ES-I3 (cell line): ENCODE measurements at regions not wholly inside any gene's neighbourhood (a gene's known extent, or its start where the extent isn't known, plus 50 kb on each side); places are given as distances from the start of the nearest gene placed in this dataset.

ENCODE experiments used
- H3K36me3 ChIP-seq: 2 replicates; pipeline ENCODE4 v1.6.1; 2013; ENCODE audit warnings: mild to moderate bottlenecking, low read length, control low read depth, moderate library complexity; ENCODE audit not compliant: insufficient read depth
- H3K4me1 ChIP-seq: 2 replicates; pipeline ENCODE4 v1.6.1; 2013; ENCODE audit warnings: mild to moderate bottlenecking, control low read depth, low read length; ENCODE audit not compliant: insufficient read depth
- H3K9ac ChIP-seq: 2 replicates; pipeline ENCODE4 v1.6.1; 2013; ENCODE audit warnings: low read depth, mild to moderate bottlenecking, low read length, moderate library complexity
- H3K9me3 ChIP-seq: 2 replicates; pipeline ENCODE4 v1.6.1; 2013; ENCODE audit warnings: mild to moderate bottlenecking, low read length, moderate library complexity; ENCODE audit not compliant: control insufficient read depth, insufficient read depth

DNA sequence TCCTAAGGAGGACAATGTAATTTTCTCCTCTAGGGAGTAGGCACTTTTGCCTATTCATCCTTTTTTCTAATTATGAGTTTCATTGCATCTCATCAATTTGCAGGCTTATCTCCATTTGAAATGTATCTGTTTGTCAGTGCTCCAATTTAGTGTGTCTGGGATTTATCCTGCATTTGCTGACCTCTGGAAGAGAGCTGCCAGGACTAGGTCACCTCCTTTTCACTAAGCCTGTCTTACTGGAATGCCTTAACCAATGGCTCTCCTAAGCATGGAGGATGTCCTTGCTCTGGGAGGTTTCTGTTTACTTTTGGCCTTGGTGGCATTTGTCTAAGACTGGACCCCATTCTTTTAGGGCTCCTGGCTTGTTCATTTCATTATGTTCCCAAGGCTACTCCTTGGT, 261.5 kb downstream of the NEBL start:
- no peak overlapping the region for H3K9ac ChIP-seq

DNA sequence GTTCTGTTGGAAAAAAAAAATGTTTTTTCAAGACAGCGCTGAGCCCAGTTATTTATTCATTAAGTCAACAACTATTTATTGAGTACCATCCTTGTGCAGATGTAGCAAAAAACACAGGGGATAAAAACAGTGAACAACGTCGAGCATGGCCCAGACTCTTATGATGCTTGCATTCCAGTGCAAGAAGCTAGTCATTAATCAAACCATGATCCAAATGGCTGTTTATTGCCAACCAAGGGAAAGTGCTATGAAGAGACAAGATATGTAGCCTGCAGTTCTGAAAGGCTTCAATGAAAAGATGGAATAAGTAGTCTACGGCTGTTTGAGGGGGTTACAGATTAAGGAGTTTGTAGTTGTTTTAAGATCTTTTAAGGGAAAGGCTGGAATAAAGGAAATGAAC, 262.3 kb downstream of the NEBL start:
- Histone ChIP-seq H3K4me1 (peaks cover 3% of the 10 kb centered on the region; the same call in 1 of the 2 replicates), H3K9me3 (no peaks in the 10 kb centered on the region), H3K36me3 (no peaks in the 10 kb centered on the region), H3K9ac (no peak overlapping the region)

More for the DNA sequence above, 261.5 kb downstream of the NEBL start:
- no peaks in the 10 kb centered on the region for H3K9me3 ChIP-seq
- H3K36me3 ChIP-seq, result no peaks in the 10 kb centered on the region
- H3K4me1 ChIP-seq, result no peaks in the 10 kb centered on the region

DNA sequence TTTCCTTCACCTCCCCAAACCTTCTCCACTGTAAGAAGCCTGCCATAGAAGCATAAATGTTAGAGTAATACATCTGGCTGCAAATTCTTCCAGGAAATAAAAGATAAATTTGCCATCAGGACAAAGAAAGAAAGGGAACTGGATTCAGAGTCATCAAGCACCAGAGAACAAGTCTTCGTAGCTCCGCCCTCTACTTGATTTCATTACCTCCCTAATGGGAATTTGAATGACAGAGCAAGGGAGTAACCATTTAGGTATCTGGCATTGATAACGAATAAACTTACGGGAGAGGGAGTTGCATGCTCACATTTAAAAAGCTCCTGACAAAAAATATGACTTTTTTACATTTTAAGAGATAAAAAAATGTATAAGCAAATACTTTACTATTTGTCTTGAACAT, 263.4 kb downstream of the NEBL start:
- Histone ChIP-seq H3K36me3 (no peaks in the 10 kb centered on the region), H3K4me1 (peaks cover 7% of the 10 kb centered on the region; the same call in 1 of the 2 replicates), H3K9me3 (no peaks in the 10 kb centered on the region), H3K9ac (no peak overlapping the region)

DNA sequence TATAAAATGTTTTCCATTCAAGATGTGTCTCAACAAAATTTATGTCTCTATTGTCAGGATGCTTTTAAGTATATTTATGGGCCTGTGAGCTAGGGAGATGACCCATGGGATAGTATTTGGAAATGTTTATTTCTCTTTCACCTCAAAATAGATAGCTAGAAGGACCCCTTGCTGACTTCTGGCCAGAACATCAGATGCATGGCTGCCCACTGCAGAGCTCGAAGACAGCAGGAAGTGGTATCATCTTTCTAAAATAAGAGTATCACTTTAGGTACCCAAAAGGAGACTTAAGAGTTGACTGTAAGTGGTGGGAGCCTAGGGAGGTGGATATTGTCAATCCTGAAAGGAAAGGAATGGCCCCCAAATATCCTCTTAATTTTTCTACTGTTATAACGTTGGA, 264.4 kb downstream of the NEBL start:
- H3K36me3 ChIP-seq, result no peaks in the 10 kb centered on the region
- no peaks in the 10 kb centered on the region for H3K9me3 ChIP-seq
- no peak overlapping the region for H3K9ac ChIP-seq
- H3K4me1 ChIP-seq, result peaks cover 7% of the 10 kb centered on the region; the same call in 1 of the 2 replicates

DNA sequence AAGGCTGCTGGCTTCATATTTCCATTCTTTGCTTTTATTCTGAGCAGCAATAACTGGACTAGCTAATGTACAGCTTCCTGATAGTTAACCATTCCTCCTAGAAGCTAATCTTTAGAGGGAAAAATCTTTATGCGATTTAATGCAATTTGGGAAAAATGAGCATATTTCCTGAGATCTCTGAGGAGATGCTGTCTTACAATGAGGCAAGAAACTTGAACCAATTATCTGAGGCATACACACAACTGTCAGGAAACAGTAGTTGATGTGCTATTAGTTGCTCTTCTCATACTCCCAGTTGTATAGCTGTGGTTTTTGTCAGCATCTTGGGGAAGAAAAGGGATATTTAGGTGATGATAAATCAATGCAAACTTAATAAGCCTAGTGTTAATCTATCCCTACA, 265.9 kb downstream of the NEBL start:
- Histone ChIP-seq H3K9me3 (no peaks in the 10 kb centered on the region), H3K4me1 (peaks cover 7% of the 10 kb centered on the region; the same call in 1 of the 2 replicates), H3K9ac (no peak overlapping the region), H3K36me3 (no peaks in the 10 kb centered on the region)

DNA sequence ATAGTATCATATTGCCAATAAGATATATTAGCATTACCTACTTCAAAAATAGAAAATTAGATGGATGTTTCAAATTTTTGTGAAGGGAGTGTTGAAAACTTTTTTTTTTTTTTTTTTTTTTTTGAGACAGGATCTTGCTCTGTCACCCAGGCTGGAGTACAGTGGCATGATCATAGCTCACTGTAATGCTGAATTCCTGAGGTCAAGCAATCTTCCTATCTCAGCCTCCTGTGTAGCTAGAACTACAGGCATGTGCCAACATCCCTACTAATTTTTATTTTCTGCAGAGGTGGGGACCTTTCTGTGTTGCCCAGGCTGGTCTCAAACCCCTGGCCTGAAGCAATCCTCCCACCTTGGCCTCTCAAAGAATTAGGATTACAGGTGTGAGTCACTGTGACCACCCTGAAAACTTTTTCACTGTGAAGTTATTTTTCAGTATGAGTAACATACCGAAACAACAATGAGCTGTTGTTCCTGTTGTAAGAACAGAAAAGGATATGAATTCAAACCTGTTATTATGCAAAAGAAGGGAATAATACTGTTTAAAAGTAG, 266.9 kb downstream of the NEBL start:
- Histone ChIP-seq H3K9ac (no peak overlapping the region), H3K36me3 (no peaks in the 10 kb centered on the region), H3K9me3 (no peaks in the 10 kb centered on the region), H3K4me1 (peaks cover 7% of the 10 kb centered on the region; the same call in 1 of the 2 replicates)

DNA sequence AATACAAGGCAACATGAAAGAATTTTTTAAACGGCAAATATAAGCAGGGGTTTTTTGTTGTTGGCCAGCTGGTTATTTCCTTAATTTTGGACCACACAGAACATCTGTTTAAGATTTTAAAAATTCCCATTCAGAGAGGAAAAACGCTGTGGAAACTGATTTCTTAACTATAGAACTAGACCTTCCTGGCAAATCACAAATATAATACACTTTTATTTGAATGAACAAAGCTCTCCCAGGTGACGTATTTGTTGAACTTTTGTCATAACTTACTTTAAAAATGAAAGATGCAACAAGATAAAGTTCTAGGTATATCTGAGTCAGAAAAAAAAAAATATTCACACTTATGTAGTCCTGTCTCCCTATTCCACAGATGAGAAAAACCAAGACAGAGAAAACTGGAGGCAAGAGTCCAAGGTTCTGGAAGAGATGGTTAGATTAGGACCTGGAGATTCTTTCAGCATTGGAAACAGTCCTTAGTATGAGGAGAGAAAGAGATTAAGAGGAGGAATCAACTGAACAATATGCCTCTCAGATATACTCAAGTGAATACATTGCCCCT, 269.1 kb downstream of the NEBL start:
- H3K4me1 ChIP-seq, result peaks cover 7% of the 10 kb centered on the region; the same call in 1 of the 2 replicates
- no peaks in the 10 kb centered on the region for H3K36me3 ChIP-seq
- no peaks in the 10 kb centered on the region for H3K9me3 ChIP-seq
- no peak overlapping the region for H3K9ac ChIP-seq

DNA sequence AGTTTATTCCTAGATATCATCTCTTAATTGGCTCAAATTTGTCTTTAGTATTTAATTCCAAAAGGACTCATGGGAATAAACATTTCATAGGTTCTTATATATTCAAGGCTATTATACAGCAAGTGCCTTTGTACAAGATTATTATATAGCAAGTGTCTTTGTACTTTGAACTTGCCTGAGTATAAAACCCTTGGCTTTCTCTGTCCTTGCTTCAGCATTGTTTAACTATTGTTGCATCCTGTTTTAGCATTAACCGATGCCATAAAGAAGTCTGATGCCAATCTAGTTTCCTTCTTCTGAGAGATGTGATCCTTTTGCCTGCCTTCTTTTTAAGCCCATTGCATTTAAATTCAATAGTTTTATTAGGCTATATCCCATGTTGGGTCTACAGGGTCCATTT, 270.0 kb downstream of the NEBL start:
- Histone ChIP-seq H3K36me3 (no peaks in the 10 kb centered on the region), H3K9ac (no peak overlapping the region), H3K4me1 (peaks cover 7% of the 10 kb centered on the region; the same call in 1 of the 2 replicates), H3K9me3 (no peaks in the 10 kb centered on the region)

DNA sequence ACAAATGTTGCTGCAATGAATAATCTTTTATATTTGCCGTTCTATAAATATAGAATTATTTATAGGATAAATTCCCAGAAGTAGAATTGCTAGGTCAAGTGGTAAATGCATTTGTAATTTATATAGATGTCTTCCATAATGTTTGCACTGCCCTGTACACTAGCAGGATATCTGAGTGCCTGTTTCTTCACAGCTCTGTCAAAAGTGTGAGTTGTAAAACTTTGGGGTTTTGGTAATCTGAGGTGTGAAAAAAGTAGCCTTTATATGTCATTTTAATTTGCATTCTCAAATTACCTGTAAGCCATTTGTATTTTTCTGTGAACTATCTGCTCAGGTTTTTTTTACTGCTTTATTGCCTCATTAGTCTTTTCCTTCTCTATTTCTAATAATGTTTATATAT, 271.2 kb downstream of the NEBL start:
- H3K9ac ChIP-seq, result no peak overlapping the region
- H3K36me3 ChIP-seq, result no peaks in the 10 kb centered on the region
- no peaks in the 10 kb centered on the region for H3K9me3 ChIP-seq
- peaks cover 7% of the 10 kb centered on the region; the same call in 1 of the 2 replicates for H3K4me1 ChIP-seq

DNA sequence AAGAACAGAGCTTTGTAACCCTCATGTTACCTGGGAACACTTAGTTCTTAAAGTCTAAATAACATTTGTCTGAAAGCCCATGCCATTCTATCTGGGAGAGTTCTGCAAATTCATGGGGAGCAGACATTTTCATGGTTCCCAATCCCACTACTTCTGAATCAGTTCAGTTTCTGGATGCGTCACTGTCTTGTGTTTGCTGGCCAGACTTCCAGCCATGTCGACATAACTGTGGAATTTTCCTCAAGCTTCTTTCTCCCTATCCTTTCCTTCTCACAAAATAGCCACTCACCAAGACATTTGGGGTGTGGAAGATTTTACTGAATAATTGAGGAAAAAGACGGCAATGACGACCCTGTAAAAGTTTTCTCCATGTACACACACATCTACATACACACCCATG, 272.5 kb downstream of the NEBL start:
- Histone ChIP-seq H3K36me3 (no peaks in the 10 kb centered on the region), H3K4me1 (peaks cover 2% of the 10 kb centered on the region; the same call in 1 of the 2 replicates), H3K9me3 (no peaks in the 10 kb centered on the region), H3K9ac (no peak overlapping the region)

DNA sequence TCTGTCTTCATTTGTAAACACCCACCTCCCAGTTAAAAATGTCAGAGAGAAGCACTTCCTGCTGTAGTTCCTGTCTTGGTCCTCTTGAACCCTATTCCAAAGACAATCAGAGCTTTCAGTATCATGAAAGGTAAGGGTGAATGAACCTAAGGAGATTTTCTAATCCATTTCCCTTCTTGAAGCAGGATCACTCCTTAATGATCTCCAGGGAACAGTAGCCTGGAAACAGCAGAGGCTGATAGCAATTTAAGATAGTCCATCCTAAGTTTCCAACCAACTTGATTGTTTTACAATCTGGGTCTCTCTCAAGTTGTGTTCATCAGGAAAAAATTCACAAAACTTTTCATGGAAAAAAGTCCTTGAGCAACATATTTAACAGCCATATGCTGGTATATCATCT, 273.6 kb downstream of the NEBL start:
- H3K36me3 ChIP-seq, result no peaks in the 10 kb centered on the region
- H3K9me3 ChIP-seq, result no peaks in the 10 kb centered on the region
- no peaks in the 10 kb centered on the region for H3K4me1 ChIP-seq
- no peak overlapping the region for H3K9ac ChIP-seq

DNA sequence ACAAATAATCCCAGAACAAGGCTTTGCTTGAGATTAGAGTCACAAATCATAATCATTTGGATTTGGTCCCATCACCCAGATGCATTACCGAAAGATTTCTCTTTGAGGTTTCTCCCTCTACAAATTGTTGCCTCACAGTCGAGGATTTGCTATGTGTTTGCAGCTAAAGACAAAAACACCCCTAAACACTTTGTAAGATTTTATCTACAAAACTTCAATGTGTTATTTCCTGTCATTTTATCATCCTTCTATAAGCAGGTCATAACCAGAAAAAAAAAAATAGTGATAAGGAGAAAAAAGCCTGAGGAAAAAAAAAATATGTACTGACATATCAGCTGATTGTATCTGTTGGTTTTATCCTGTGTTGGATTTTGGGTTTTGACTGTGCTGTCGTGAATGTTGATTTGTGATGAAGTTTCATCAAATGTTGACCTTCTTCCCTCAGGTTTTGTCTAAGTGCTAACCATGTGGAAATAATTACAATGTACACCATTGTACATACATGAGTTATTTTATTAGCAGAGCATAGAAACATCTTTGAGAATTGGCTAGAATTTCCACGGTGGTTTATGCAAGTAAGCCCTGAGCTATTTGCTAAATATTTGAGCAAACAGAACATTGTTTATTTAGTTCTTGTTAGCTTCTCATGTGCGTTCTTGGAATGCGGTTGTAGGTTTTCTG, 274.4 kb downstream of the NEBL start:
- Histone ChIP-seq H3K9ac (no peak overlapping the region), H3K9me3 (no peaks in the 10 kb centered on the region), H3K36me3 (no peaks in the 10 kb centered on the region), H3K4me1 (no peaks in the 10 kb centered on the region)

DNA sequence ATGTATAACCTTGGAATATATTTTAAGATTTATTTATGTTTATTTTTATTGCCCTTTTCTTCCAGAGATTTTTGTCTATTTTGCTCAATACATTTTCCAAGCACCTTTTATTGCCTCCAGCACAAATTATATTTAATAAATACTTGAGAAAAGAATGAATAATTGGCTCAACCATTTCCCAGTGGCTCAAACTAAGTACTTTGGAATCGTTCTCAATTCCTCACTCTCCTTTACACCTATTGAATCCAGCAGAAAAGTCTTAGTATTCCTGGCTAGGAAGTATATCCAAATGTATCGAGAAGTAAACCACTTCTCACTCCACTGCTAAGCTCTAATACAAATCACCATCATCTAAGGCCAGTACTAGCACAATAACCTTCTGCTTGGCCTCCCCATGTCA, 276.1 kb downstream of the NEBL start:
- Histone ChIP-seq H3K4me1 (peaks cover 4% of the 10 kb centered on the region; the same call in 1 of the 2 replicates), H3K9me3 (no peaks in the 10 kb centered on the region; the same call in 1 of the 2 replicates), H3K36me3 (no peaks in the 10 kb centered on the region), H3K9ac (no peak overlapping the region)

DNA sequence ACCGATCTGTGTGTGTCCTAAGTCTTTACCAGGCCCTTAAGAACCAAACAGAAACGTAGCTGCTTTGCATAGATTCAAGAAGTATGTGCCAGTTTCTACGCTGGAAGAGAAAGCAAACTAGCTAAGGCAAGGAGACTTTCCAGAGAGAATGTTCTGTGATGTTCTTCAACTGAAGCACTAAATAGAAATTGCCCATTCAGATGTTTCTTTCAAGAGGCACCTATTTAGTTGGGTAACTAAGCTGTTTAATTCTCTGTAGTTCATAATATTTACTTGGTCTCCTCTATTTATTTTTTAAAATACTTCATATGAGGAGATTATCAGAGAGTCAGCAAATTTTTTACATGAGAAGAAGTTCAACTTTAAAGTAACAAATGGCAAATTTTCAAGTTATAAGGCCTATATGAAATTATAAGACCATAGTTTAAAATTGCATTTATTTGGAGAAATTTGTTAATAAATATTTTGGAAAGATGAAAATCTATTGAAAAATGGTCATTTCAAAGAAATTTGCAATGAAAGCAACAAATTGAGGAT, 279.0 kb downstream of the NEBL start:
- H3K4me1 ChIP-seq, result peaks cover 21% of the 10 kb centered on the region
- H3K9me3 ChIP-seq, result no peaks in the 10 kb centered on the region; the same call in 1 of the 2 replicates
- no peaks in the 10 kb centered on the region for H3K36me3 ChIP-seq
- H3K9ac ChIP-seq, result no peak overlapping the region
